Cardiac muscle cell (in vitro differentiated cells and primary cell): ENCODE measurements at regions not wholly inside any gene's neighbourhood (a gene's known extent, or its start where the extent isn't known, plus 50 kb on each side); places are given as distances from the start of the nearest gene placed in this dataset.

Source experiments
- DNase-seq, 2 donors: peaks; one replicate each; pipeline versions ENCODE4 v3.0.0 to v3.0.0-alpha.2; 2010 to 2017; ENCODE audit warnings: low read depth in 1 of 2, low spot score in 1 of 2
- H3K27ac ChIP-seq: fragments of 200-600 bp; sonication (generic); 2 replicates; pipeline ENCODE4 v1.5.1; 2016
- H3K27me3 ChIP-seq: fragments of 200-600 bp; sonication (generic); 2 replicates; pipeline ENCODE4 v1.6.0; 2016; ENCODE audit warnings: control low read depth
- H3K36me3 ChIP-seq: fragments of 200-600 bp; sonication (generic); 2 replicates; pipeline ENCODE4 v1.5.1; 2016; ENCODE audit warnings: control low read depth
- H3K4me1 ChIP-seq: fragments of 200-600 bp; sonication (generic); 2 replicates; pipeline ENCODE4 v1.8.1; 2017; ENCODE audit warnings: low read depth, mild to moderate bottlenecking, mixed run types
- H3K4me3 ChIP-seq: fragments of 200-600 bp; sonication (generic); 2 replicates; pipeline ENCODE4 v1.5.1; 2016; ENCODE audit warnings: mild to moderate bottlenecking
- H3K9me3 ChIP-seq: fragments of 200-600 bp; sonication (generic); 2 replicates; pipeline ENCODE4 v1.5.1; 2017; ENCODE audit warnings: low read depth, mild to moderate bottlenecking, control low read depth
- CTCF ChIP-seq: IDR thresholded peaks from 2 replicates; pipeline ENCODE4 v1.5.1; 2012; ENCODE audit warnings: low read depth, mild to moderate bottlenecking, low read length

- TF ChIP-seq CTCF: no peak
These were observed 128.2 kb upstream of the RIPOR2 start for GRCh38 chr6:25064006-25064405.

GRCh38 chr6:25065666-25066065 lies 129.9 kb upstream of the RIPOR2 start:
- TF ChIP-seq CTCF: no peak
- Histone ChIP-seq H3K4me3 (no peak overlapping the region), H3K36me3 (no peaks in the 10 kb centered on the region), H3K27ac (no peak overlapping the region), H3K27me3 (no peaks in the 10 kb centered on the region), H3K9me3 (no peaks in the 10 kb centered on the region), H3K4me1 (peaks cover 14% of the 10 kb centered on the region)
- no peak for DNase-seq

More at GRCh38 chr6:25064006-25064405, 128.2 kb upstream of the RIPOR2 start:
- no peak overlapping the region for H3K27ac ChIP-seq
- no peak overlapping the region for H3K4me3 ChIP-seq
- no peaks in the 10 kb centered on the region for H3K9me3 ChIP-seq
- H3K27me3 ChIP-seq: no peaks in the 10 kb centered on the region
- DNase-seq: no peak
- peaks cover 14% of the 10 kb centered on the region for H3K4me1 ChIP-seq
- no peaks in the 10 kb centered on the region for H3K36me3 ChIP-seq

GRCh38 chr6:25066593-25066992 lies 130.8 kb upstream of the RIPOR2 start:
- no peak for TF ChIP-seq CTCF
- no peak for DNase-seq
- H3K27me3 ChIP-seq: no peaks in the 10 kb centered on the region
- no peaks in the 10 kb centered on the region for H3K36me3 ChIP-seq
- H3K4me3 ChIP-seq: no peak overlapping the region
- H3K9me3 ChIP-seq: no peaks in the 10 kb centered on the region
- H3K4me1 ChIP-seq: peaks cover 14% of the 10 kb centered on the region
- H3K27ac ChIP-seq: no peak overlapping the region

- H3K36me3 ChIP-seq: no peaks in the 10 kb centered on the region
- H3K4me3 ChIP-seq: no peak overlapping the region
- H3K27me3 ChIP-seq: no peaks in the 10 kb centered on the region
- H3K4me1 ChIP-seq: no peaks in the 10 kb centered on the region
- no peaks in the 10 kb centered on the region for H3K9me3 ChIP-seq
- DNase-seq: no peak
- TF ChIP-seq CTCF: no peak
- H3K27ac ChIP-seq: no peak overlapping the region
These were observed 133.1 kb upstream of the RIPOR2 start for GRCh38 chr6:25068866-25069265.

- peak; percentile 90 for TF ChIP-seq CTCF
- no peak overlapping the region for H3K27ac ChIP-seq
- no peaks in the 10 kb centered on the region for H3K27me3 ChIP-seq
- H3K9me3 ChIP-seq: no peaks in the 10 kb centered on the region
- no peak overlapping the region for H3K4me3 ChIP-seq
- H3K4me1 ChIP-seq: no peaks in the 10 kb centered on the region
- peak; percentile 86 to 92 for DNase-seq
- H3K36me3 ChIP-seq: no peaks in the 10 kb centered on the region
These were observed 135.0 kb upstream of the RIPOR2 start for GRCh38 chr6:25070547-25071366.
